Neuronal stem cell (in vitro differentiated cells): ENCODE measurements at regions not wholly inside any gene's neighbourhood (a gene's known extent, or its start where the extent isn't known, plus 50 kb on each side); places are given as distances from the start of the nearest gene placed in this dataset. TPM values are rescaled to one million over a fixed set of nuclear protein-coding genes. Genes with fewer than 3 reads are reported as not detected.

Source experiments
- small RNA-seq: library from polyadenylated mRNA; stranded (forward); fragments of <200 nt; extraction: miRNeasy Mini kit (QIAGEN cat#:217004); gene quantifications from one replicate; pipeline ENCODE3, GENCODE V24; 2013; ENCODE audit not compliant: insufficient read depth

Small RNA genes in the stretch of these regions (small RNA-seq; reads per million reads assigned to genes)
- not detected for gene TRBV22OR9-2
- gene TRBV26OR9-2, result not detected
